Skeletal muscle cell (primary cell): ENCODE measurements at regions not wholly inside any gene's neighbourhood (a gene's known extent, or its start where the extent isn't known, plus 50 kb on each side); places are given as distances from the start of the nearest gene placed in this dataset.

ENCODE experiments used
- DNase-seq: peaks from one replicate; pipeline ENCODE4 v3.0.0-alpha.2; 2010; ENCODE audit warnings: low read depth
- H3K4me3 ChIP-seq: 2 replicates; pipeline ENCODE4 v1.5.1; 2011; ENCODE audit warnings: low read depth, mild to moderate bottlenecking, control low read depth, low read length, moderate library complexity

DNA sequence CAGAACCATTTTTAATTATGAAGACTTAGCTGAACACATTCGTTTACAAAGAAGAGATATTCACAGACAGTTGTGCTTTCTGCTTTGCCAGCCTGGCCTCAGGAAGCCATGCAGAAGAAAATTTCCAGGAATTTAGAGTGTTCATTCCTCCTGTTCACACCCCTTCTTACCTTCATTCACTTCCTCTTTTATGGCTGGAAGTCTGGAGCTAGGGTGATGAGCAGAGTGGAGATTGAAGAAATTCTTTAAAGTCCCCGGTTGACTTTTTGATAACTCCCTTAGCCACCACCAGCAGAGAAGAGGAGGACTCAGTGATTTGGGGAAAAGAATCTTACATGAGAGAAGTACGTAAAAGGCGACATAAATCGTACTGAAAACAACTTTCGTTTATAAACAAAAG, 263.6 kb upstream of the TSHZ3 start:
- no peak for DNase-seq
- H3K4me3 ChIP-seq: no peak overlapping the region

DNA sequence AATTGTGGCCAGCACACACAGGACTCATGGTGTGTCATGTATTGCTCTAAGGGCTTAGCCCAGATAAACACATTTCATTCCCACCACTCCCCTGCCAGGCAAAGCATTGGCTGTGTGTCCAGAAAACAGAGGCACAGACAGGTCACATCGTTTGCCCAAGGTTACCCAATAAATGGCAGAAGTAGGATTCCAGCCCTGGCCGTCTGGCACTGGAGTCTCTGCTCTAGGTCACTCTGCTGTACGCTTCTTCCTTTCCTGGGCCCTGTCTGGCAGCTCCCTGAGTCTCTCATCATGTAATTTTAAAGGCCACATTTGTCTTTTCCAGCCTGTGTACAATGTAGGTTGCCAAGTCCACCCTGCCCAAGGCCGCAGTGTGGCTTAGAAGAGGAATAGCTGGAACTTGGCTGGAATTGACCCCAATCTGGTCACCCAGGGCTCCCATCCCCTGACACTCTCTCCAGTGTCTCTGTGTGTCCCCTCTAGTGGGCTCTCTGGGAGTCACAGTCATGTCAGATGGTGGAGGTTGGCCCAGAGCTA, 264.5 kb upstream of the TSHZ3 start:
- no peak overlapping the region for H3K4me3 ChIP-seq
- DNase-seq: no peak

DNA sequence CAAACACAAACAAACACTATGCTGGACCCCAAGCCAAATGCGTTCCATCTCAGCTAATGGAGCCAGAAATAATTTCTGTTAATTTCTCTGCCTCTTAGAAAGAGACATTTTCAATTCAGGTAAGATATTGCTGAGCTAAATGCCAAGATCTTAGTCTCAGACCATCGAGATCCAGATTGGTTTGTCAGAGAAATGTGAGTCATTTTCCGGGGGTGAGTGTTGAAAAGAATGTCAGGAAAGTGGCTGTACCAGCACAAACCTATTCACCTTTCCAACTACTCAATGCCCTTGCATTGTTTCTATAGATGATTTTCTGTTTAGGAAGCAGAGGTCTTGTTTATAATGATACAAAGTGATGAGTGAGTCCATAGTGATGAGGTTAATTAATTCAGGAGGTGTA, 266.8 kb upstream of the TSHZ3 start:
- no peak overlapping the region for H3K4me3 ChIP-seq
- DNase-seq: no peak

DNA sequence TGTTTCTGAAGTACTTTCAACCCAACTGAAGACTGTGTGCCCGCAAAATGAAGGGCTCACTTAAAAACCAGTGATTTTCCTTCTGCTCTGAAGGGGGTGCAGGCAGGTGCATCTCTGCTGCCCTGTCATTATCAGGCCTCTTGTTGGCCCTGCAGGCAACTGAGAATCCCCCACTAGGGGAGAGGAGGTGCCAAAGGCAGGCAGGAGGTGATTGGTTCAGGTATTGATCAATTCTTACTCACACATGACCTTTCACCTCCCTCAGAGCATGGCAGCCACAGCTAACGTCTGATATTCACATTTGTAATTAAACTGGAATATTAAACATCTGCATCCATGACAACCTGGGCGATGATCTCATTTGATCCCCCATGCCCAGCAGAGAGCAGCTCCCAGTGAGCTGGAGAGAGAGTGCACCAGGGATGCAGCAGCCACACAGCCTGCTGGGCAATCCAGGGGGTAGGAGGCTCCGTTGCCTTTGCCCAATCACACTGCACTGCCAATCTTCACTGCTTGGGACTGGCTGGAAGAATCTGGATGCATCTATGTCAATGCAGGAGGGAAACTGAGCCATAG, 267.9 kb upstream of the TSHZ3 start:
- DNase-seq: no peak
- H3K4me3 ChIP-seq: no peak overlapping the region

DNA sequence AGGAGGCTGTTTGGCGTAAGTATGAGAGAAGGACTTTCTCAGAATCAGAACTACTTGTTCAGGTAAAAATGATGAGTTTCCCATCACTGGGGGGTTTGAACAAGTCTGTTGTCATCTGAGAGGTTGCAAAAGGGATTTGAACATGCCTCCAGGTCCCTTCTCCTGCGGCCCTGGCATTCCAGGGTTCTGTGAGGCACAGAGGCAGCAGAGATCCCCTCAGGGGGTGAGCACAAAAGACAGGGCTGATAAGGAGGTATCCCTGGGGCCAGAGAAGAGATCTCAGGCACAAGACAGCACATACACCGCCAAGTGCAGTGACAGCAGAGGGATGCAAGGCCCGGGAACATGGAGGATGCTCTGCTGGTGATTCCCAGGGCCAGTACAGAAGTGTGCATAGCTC, 275.8 kb upstream of the TSHZ3 start:
- H3K4me3 ChIP-seq: no peak overlapping the region
- DNase-seq: no peak

DNA sequence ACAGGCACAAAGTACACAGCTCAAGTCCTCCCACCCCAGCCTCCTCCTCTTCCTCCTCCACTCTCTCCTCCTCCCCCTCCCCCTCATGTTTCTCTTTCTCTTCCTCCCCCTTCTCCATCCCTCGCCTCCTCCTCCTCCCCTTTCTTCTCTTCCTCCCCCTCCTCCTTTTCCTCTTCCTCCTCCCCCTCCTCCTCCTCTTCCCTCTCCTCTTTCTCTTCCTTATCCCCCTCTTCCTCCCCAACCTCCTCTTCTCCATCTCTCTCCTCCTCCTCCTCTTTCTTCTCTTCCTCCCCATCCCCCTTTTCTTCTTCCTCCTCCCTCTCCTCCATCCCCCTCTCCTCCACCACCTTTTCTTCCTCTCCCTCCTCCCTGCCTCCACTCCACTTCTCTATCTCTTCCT, 276.3 kb upstream of the TSHZ3 start:
- no peak overlapping the region for H3K4me3 ChIP-seq
- no peak for DNase-seq

DNA sequence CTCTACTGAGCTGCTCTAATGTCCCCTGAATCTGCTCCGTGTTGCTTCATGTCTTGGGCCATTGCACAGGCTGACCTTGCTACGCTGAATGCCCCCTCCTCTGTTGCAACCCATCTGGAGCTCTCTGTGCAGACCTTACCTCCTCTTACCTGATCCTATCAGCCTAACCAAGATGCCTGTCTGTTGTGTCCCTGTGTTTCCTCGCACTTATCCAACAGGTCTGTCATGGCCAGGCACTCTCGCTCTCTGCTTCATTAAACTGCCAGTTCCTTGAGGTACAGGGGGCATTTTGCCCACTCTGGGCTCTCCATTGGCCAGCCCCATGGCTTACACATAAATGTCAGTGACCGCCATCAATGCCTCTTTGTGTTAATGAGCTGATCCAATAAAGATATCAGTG, 277.7 kb upstream of the TSHZ3 start:
- DNase-seq: no peak
- H3K4me3 ChIP-seq: no peak overlapping the region

DNA sequence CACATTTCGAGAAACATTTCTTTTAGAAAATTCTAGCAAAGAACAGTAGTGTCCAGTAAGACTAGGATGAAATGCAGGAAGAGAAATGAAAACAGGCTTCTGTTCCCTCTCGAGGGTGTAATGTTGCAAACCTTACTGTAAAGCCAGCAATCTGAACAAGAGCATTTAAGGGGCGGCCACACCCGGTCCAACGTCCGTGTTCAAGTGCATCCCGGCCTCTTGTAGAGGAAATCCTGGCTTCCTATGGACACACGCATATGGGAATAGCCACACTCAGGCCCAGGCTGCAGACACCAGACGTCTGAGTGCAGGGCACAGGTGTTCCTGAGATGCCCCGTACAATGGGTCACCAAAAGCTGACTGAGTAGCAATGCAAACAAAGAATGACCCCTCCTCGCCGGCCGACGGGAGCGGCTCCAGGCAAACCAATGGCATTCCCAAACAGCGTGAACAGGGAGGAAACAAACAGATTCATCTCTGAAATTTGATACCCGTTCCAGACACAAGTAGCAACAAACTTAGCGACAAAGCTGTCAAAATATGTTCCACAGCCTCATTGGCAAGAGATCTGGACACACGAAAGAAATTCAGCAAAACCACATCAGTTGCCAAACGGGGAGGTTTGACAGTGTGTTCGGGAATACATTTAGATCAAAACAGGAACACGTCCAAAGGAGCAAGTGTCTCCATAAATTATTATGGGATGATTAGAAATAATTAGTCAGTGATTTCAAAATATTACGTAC, 278.6 kb upstream of the TSHZ3 start:
- no peak for DNase-seq
- H3K4me3 ChIP-seq: no peak overlapping the region

DNA sequence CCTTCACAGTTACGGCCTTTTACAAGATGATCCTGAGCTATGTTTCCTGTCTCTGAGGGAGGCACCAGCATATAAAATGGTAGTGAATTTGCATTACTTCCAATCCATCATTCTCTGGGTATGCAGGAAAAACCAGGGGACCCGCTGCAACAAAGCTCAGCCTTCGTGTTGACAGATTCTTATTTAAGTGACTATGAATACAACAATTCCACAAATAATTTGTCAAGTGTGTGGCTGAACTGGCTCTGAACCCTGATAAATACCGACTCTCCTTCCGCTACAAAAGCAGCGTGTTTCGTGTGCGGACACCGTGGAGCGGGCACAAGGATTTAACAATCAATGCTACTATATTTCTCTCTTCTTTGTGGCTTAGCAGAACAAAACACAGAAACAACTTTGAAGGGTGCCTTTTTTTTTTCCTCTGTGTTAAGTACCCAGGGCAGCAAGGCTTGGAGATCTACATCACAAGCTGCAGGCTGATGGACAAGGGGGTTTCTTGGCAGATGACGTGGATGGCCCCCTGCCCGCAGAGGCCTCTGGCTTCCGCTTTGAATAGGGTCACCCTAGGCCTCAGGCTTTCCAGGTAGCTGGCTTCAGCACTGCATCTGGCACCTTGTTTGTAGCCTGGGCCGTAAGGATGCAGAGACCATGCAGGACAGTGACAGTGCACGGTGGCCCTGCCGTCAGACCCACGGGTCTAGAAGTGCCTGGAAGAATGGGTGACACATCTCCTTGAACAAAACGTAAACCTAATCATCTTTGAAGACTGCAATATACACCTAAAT, 280.5 kb upstream of the TSHZ3 start:
- no peak overlapping the region for H3K4me3 ChIP-seq
- no peak for DNase-seq

DNA sequence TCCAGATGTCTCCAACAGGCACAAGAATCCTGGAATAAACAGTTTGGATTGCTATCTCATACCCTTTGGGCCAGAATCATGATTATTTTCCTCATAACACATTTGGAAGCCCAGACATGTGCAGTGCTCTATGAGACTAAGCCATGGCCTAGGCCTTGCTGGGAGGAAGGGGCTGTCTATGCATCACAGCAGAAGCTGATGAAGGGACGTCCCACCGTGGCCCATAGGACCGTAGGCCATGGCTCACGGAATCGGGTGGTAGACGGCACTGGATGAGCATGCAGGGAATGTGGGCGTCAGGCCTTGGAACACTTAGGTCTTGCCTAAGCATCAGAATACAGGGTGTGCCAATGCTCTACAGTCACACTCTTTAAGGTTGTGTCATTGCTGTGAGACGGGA, 283.8 kb upstream of the TSHZ3 start:
- DNase-seq: no peak
- H3K4me3 ChIP-seq: no peak overlapping the region

DNA sequence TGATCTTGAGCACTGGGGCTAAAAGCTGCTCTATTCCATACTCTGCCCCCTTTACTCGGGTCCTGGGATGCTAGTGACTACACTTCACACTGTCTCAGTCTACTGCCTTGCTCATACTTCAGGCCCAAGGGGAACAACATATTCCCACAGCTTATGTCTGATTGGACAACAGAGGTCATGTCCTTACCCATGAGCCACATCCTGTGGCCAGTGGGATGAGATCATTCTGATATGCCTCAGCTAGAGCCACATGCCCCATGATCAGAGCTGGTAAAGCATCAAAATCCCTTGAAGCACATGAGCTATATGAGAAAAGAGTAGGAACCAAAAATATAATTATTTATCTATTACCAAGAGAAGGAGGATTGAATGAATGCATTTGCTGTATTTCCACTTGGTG, 290.1 kb upstream of the TSHZ3 start:
- no peak overlapping the region for H3K4me3 ChIP-seq
- no peak for DNase-seq

DNA sequence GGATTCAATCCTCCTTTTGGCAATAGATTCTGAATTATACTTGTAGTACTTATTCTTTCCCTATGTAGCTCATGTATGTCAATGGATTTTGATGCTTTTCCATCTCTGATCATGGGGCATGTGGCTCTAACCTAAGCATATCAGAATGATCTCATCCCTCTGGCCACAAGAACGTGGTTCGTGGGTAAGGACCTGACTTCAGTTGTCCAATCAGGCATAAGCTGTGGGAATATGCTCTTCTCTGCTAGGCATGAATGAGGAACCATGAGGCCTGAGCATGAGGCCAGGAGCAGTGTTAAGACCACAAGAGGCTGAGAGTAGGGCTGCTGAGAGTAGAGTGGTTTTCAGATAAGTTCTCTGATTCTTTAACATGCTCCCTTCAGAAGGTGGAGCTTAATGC, 292.4 kb upstream of the TSHZ3 start:
- H3K4me3 ChIP-seq: no peak overlapping the region
- DNase-seq: no peak

DNA sequence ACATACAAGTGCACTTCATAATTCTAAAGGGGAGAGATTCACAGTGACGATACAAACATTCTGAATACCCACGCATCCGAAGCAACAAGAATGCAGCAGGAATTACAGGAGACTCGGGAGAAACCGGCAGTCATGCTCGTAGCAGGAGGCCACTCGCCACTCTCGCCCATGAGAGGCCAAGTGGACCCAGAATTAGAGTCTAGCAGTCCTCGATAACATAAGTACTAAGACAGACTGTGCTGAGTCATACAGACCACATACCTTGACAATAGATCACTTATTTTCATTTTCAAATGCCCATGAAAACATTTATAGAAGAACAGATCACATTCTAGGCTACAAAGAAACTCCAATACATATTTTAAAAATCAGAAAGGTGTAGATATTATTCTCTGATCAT, 299.1 kb upstream of the TSHZ3 start:
- no peak overlapping the region for H3K4me3 ChIP-seq
- DNase-seq: no peak

DNA sequence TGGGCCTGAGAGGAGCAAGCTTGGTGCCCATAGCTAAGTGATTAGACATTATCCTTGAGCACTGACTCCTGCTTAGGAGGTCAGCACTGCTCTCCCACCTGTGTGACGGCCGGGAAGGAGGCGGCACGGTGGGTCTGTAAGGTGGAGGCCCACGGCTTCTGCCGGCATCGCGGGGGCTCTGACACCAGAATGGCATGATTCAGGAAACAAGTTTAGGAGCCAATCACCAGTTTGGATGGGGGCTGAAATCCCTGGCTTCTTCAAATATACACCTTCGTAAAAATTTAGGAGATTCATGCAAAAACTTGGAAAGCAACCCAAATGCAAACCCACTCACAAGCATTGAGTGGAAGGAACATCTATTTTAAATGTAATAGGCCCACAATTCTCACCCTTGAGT, 307.3 kb upstream of the TSHZ3 start:
- H3K4me3 ChIP-seq: no peak overlapping the region
- DNase-seq: no peak

DNA sequence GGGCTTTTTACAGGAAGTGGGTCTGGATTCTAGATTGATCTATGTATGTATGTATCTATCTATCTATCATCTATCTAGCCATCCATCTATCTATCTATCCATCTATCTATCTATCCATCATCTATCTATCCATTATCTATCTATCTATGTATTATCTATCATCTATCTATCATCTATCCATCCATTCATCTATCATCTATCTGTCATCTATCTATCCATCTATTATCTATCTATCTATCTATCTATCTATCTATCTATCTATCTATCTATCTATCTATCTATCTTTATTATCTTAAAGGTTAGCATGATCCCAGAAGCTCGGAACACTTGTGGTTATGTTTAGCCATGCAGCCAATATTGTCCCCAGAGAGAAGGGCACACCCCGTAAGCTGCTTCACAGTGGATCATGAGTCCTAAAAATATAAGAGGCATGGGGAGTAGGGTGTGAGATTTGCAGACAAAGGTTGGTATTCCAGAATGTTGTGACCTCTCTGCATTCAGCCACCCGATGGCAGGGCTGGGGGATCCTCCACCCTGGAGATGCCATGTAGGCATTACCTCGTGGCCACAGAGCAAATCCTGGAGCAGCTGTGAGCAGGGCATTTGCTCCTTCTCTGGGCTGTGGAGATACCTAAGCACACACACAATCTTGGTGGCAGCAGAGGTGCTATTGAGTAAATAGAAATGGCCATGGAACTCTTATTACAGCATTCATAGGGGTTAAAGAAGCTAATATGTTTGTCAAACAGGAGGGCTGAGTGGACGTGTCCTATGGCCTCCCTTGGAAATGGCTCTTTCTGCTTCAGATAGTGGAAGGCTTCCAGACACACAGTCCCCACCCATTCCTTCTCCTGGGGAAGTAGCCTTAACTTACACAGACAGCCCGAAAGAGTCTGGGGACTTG, 310.0 kb upstream of the TSHZ3 start:
- DNase-seq: no peak
- H3K4me3 ChIP-seq: no peak overlapping the region

DNA sequence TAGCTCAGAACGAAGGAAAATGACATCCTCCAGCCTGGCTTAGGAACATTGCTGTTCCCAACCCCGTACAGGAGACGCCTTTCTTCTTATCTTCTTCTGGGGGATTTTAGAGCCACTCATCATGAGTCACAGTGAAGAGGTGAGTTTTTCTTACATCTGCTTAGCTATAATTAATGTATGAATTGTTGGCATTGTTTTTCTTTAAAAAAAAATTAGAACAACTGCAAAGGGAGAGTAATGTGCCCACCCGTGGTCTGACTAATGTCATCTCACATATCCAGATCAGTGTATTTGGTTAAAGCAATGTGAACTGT, 310.6 kb upstream of the TSHZ3 start:
- DNase-seq: no peak
- H3K4me3 ChIP-seq: no peak overlapping the region

DNA sequence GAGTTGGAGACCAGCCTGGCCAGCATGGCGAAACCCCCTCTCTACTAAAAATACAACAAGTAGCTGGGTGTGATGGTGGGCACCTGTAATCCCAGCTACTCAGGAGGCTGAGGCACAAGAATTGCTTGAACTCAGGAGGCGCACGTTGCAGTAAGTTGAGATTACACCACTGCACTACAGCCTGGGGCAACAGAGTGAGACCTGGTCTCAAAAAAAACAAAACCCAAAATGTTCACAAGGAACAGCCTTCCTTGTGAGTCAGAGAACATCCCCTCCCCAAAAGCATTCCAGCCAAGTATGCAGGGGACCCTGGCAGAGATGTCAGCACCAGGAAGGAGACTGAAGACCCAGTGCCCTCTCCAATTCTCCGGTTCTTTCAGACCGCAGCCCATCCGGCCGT, 314.9 kb upstream of the TSHZ3 start:
- DNase-seq: no peak
- H3K4me3 ChIP-seq: no peak overlapping the region

DNA sequence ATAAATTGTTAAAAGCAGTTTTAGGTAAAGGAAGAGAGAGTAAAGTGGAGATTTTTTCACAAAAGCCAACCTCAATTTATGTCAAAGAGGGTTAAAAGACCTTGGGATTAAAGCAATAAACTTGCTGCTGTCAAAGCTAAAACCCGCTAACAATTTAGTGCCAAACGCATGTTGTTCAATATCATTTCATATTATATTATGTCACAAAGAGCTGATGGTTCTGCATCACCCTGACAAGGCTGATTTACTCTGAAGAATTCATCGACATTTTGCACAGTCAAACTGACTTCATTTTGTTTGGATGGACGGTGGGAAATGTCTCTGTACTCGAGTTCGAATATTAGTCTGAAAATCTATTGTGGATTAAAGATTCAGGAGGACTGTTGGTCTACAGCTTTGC, 315.8 kb upstream of the TSHZ3 start:
- no peak overlapping the region for H3K4me3 ChIP-seq
- DNase-seq: no peak

DNA sequence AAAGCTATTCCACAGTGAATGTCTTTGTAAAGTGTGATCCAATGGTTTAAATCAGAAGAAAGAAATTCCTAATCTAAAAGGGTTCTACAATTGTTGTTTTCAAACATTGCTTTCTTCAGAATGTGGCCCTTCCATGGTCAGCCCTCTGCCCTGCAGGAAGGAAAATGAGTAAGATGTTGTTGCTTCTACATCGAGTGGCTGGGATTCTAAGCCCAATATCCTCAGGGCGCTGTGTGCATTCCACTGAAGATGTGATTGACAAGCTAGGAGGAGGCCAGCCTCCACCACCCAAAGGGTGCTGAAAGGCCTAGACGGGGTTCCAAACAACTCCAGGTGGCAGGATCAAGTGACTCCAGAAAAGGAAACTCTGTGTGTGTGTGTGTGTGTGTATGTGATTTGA, 316.9 kb upstream of the TSHZ3 start:
- H3K4me3 ChIP-seq: no peak overlapping the region
- no peak for DNase-seq

DNA sequence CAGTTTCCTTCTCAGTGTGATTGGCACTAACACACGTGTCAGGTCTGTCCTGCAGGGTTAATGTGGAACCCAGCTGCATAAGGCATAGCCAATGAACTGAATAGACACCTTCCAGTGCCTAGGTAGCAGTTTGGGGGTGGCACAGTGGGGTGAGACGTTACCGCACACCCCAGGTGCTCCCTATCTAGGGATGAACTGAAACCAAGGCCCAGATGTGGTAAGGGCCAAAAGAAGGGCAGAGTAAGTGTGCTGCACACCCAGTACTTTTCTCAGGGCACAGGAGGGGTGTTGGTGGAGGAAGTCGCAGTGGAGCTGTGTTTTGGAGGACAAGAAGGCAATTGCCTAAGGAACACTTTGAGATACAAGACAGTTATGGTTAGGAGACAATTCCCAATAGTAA, 317.9 kb upstream of the TSHZ3 start:
- DNase-seq: no peak
- no peak overlapping the region for H3K4me3 ChIP-seq
